Effector memory CD8-positive, alpha-beta T cell (primary cell): ENCODE measurements at regions not wholly inside any gene's neighbourhood (a gene's known extent, or its start where the extent isn't known, plus 50 kb on each side); places are given as distances from the start of the nearest gene placed in this dataset.
"Not testable (repeated sequence)": the region's sequence is repeated elsewhere in the genome, so short reads cannot be mapped to it uniquely, and the experiment has no call there.

Source experiments
- ATAC-seq: fragments of 150-1000 bp; cut with Tn5 transposase; replicated peaks from 2 replicates; pipeline ENCODE4 v1.10.0; 2021; ENCODE audit warnings: mild to moderate bottlenecking, moderate library complexity
- DNase-seq, 3 experiments: peaks; one replicate each; pipeline ENCODE4 v3.0.0; 2021
- H3K27ac Mint-ChIP-seq, 2 donors: one replicate each; pipeline ENCODE4 v1.8.0; 2022; ENCODE audit warnings: mild to moderate bottlenecking in 2 of 2, mixed read lengths in 2 of 2, moderate library complexity in 2 of 2
- H3K27me3 Mint-ChIP-seq, 2 donors: one replicate each; pipeline ENCODE4 v1.8.0; 2022; ENCODE audit warnings: mixed read lengths in 2 of 2
- H3K36me3 Mint-ChIP-seq: one replicate; pipeline ENCODE4 v1.8.0; 2022; ENCODE audit warnings: mild to moderate bottlenecking, moderate library complexity, mixed read lengths; ENCODE audit not compliant: insufficient read depth
- H3K4me1 Mint-ChIP-seq, 2 donors: one replicate each; pipeline ENCODE4 v1.8.0; 2022; ENCODE audit warnings: low read depth in 2 of 2, mixed read lengths in 2 of 2
- H3K4me3 Mint-ChIP-seq, 2 donors: one replicate each; pipeline ENCODE4 v1.8.0; 2022; ENCODE audit warnings: mild to moderate bottlenecking in 2 of 2, mixed read lengths in 2 of 2, moderate library complexity in 2 of 2
- H3K9me3 Mint-ChIP-seq, 2 donors: one replicate each; pipeline ENCODE4 v1.8.0; 2022; ENCODE audit warnings: mixed read lengths in 2 of 2

- Mint-ChIP-seq H3K36me3 (no peaks in the 10 kb centered on the region), H3K4me1 (no peaks in the 10 kb centered on the region), H3K9me3 (peaks cover 8 to 10% of the 10 kb centered on the region in 2 donors), H3K27ac (no peak overlapping the region), H3K4me3 (no peak overlapping the region), H3K27me3 (no peaks in the 10 kb centered on the region)
- no peak for DNase-seq
- ATAC-seq, result no peak
These were observed 505.8 kb upstream of the STEAP1 start for GRCh38 chr7:89648509-89648908.

- Mint-ChIP-seq H3K4me1 (no peaks in the 10 kb centered on the region), H3K27me3 (no peaks in the 10 kb centered on the region), H3K36me3 (no peaks in the 10 kb centered on the region), H3K27ac (no peak overlapping the region), H3K9me3 (peaks cover 2 to 10% of the 10 kb centered on the region in 2 donors), H3K4me3 (no peak overlapping the region)
- ATAC-seq, result no peak
- no peak for DNase-seq
These were observed 498.3 kb upstream of the STEAP1 start for GRCh38 chr7:89655946-89656345.

DNA sequence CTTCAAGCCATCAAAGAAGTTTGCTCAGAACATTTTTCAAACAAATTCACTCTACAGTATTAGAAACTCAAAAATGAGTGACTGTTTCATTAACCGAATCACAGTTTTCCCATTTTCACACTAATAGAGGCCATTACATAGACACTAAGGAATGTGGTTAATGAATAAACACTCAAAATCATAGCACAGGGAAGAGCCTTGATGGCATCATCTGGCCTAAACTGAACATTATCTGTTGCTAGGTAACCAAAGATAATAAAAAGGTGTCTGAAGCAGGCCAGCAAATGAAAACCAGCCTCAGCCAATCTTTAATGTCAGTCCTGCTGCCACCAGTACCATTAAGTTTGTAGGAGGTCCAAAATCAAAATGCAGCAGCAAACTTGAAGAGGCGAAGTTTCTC is 492.4 kb upstream of the STEAP1 start:
- Mint-ChIP-seq H3K9me3 (peaks cover 3 to 13% of the 10 kb centered on the region in 2 donors), H3K36me3 (no peaks in the 10 kb centered on the region), H3K27me3 (no peaks in the 10 kb centered on the region), H3K4me1 (no peaks in the 10 kb centered on the region), H3K27ac (no peak overlapping the region), H3K4me3 (no peak overlapping the region)
- no peak for DNase-seq
- no peak for ATAC-seq

DNA sequence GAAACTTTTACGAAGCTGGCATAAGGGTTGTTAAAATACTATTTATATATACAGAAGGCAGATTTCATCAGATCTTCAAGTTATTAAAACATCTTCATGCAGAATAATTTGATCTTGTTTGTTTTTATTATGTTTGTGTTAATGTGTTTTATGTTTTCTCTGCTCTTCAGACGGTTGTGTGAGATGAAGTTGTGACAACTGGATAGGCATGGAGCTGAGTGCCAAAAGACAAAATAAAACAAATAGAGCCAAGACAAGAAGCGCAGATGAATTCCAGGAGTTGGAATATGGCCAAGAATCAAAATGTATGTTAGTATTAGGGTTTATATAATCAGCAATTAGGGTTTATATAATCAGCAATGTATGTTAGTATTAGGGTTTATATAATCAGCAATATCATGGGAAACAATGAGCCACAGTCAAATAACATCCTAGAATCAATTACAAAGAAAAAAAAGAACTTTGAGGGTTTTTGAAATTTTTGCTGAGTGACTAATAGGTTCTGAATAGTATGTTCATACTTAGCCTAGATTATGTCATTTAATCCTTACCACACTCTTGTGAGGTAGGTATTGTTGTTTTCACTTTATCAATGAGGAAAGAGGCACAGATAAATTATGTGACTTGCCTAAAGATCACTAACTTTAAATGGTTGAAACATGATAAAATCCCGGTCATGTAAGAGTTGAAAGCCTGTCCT is 488.0 kb upstream of the STEAP1 start:
- Mint-ChIP-seq H3K9me3 (peaks cover 1 to 28% of the 10 kb centered on the region in 2 donors), H3K4me1 (no peaks in the 10 kb centered on the region), H3K27ac (no peak overlapping the region), H3K4me3 (no peak overlapping the region), H3K27me3 (no peaks in the 10 kb centered on the region), H3K36me3 (no peaks in the 10 kb centered on the region)
- ATAC-seq, result no peak
- DNase-seq, result no peak

DNA sequence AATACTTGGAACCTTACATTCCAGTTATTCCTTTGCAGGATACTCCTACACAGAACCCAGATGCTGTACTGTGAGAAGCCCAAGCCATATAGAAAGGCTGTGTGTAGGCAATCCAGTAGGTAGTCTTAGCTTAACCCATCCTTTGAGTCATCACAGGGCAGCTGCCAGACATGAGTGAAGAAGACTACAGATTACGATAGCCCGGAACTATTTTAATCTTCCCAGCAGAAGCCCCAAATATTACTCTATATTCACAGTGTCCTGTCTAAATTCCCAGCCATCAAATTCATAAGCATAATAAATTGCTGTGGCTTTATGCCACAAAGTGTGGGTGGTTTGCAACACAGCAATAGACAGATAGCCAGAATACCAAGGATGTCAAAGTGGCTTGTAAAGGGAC is 474.1 kb upstream of the STEAP1 start:
- no peak for DNase-seq
- H3K9me3 Mint-ChIP-seq, result peaks cover 3 to 22% of the 10 kb centered on the region in 2 donors
- no peak overlapping the region for H3K4me3 Mint-ChIP-seq
- no peak overlapping the region for H3K27ac Mint-ChIP-seq
- H3K4me1 Mint-ChIP-seq, result no peaks in the 10 kb centered on the region
- H3K36me3 Mint-ChIP-seq, result no peaks in the 10 kb centered on the region
- H3K27me3 Mint-ChIP-seq, result no peaks in the 10 kb centered on the region
- ATAC-seq, result no peak

DNA sequence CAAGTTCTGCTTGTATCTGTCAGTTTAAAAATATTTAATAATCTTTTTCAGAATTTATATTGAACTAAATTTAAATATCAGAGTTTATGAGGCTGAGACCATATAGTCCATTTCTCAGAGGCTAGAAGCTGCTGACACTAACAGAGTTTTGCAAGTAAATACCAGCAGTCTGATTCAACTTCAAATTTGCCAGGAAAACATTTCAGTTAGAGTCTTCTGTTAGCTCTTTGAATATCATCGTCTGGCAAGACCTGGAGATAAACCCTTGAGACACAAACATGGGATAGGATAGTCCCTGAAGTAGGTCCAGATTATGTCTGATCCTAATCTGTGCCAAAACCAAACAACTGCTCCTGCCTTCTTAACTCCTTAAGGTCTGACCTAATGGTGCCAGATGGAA is 472.8 kb upstream of the STEAP1 start:
- no peak overlapping the region for H3K27ac Mint-ChIP-seq
- H3K4me3 Mint-ChIP-seq, result no peak overlapping the region
- no peak for DNase-seq
- peaks cover 3 to 10% of the 10 kb centered on the region in 2 donors for H3K9me3 Mint-ChIP-seq
- no peak for ATAC-seq
- no peaks in the 10 kb centered on the region for H3K4me1 Mint-ChIP-seq
- no peaks in the 10 kb centered on the region for H3K36me3 Mint-ChIP-seq
- no peaks in the 10 kb centered on the region for H3K27me3 Mint-ChIP-seq

DNA sequence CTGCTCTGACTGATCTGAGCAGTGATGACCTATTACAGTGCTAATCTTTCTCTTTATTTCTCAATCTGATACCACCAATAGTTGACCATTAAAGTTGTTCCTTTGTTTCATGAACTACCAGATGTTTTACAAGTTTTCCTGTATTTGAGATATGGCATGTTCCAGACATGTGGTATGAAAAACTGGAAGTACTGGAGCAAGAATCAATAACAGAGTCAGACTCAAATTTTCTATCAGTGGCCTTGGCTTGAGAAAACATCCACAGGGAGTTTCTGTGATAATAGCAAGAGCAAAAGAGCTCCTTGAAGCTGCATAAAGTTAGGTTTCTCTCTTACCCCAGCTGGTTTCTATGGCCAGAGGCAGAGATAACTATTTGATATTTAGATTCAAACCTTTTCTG is 469.0 kb upstream of the STEAP1 start:
- Mint-ChIP-seq H3K36me3 (no peaks in the 10 kb centered on the region), H3K9me3 (peaks cover 0 to 5% of the 10 kb centered on the region in 2 donors), H3K4me1 (no peaks in the 10 kb centered on the region), H3K27ac (no peak overlapping the region), H3K27me3 (no peaks in the 10 kb centered on the region), H3K4me3 (no peak overlapping the region)
- no peak for ATAC-seq
- DNase-seq, result no peak

GRCh38 chr7:89687211-89687610 is 467.1 kb upstream of the STEAP1 start:
- no peak overlapping the region for H3K4me3 Mint-ChIP-seq
- H3K36me3 Mint-ChIP-seq, result no peaks in the 10 kb centered on the region
- no peaks in the 10 kb centered on the region for H3K27me3 Mint-ChIP-seq
- H3K4me1 Mint-ChIP-seq, result no peaks in the 10 kb centered on the region
- H3K27ac Mint-ChIP-seq, result no peak overlapping the region
- DNase-seq, result no peak
- peaks cover 0 to 5% of the 10 kb centered on the region in 2 donors for H3K9me3 Mint-ChIP-seq
- no peak for ATAC-seq

DNA sequence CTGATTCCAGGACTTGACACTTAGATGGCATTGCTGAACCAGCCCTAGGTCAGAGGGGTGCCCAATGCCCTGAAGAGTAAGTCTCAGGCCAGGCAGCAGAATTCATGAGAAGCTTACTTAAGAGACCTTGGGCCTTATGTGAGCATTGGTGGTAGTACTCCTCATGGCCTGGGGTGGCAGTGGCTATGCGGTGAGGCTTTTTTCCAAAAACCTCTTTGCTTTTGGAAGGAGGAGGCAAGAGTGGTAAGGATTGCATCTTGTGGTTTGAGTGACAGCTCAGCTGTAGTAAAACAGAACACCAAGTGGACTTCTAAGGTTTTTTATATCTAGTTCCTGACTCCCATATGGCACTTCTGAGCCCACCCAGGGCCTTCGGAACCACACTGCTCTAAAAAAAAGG is 459.0 kb upstream of the STEAP1 start:
- DNase-seq, result no peak
- H3K27ac Mint-ChIP-seq, result no peak overlapping the region
- H3K4me3 Mint-ChIP-seq, result no peak overlapping the region
- no peak for ATAC-seq
- no peaks in the 10 kb centered on the region for H3K36me3 Mint-ChIP-seq
- no peaks in the 10 kb centered on the region for H3K4me1 Mint-ChIP-seq
- H3K9me3 Mint-ChIP-seq, result peaks cover 9 to 18% of the 10 kb centered on the region in 2 donors
- no peaks in the 10 kb centered on the region for H3K27me3 Mint-ChIP-seq

- H3K9me3 Mint-ChIP-seq, result peaks cover 6 to 16% of the 10 kb centered on the region in 2 donors
- no peak overlapping the region for H3K27ac Mint-ChIP-seq
- no peak for ATAC-seq
- no peak overlapping the region for H3K4me3 Mint-ChIP-seq
- no peaks in the 10 kb centered on the region for H3K27me3 Mint-ChIP-seq
- no peaks in the 10 kb centered on the region for H3K36me3 Mint-ChIP-seq
- no peak for DNase-seq
- H3K4me1 Mint-ChIP-seq, result no peaks in the 10 kb centered on the region
These were observed 440.1 kb upstream of the STEAP1 start for GRCh38 chr7:89714131-89714530.

GRCh38 chr7:89718941-89719340 is 435.3 kb upstream of the STEAP1 start:
- not testable (repeated sequence) for H3K9me3 Mint-ChIP-seq, H3K4me3 Mint-ChIP-seq, H3K4me1 Mint-ChIP-seq, H3K27me3 Mint-ChIP-seq, H3K36me3 Mint-ChIP-seq, H3K27ac Mint-ChIP-seq, DNase-seq, ATAC-seq

- no peak for DNase-seq
These were observed 425.8 kb upstream of the STEAP1 start for GRCh38 chr7:89728481-89728880.

GRCh38 chr7:89731751-89732445 is 422.4 kb upstream of the STEAP1 start:
- H3K4me3 Mint-ChIP-seq, result no peak overlapping the region
- DNase-seq, result no peak
- H3K4me1 Mint-ChIP-seq, result no peaks in the 10 kb centered on the region
- H3K27me3 Mint-ChIP-seq, result no peaks in the 10 kb centered on the region
- peaks cover 0 to 8% of the 10 kb centered on the region in 2 donors for H3K9me3 Mint-ChIP-seq
- no peaks in the 10 kb centered on the region for H3K36me3 Mint-ChIP-seq
- H3K27ac Mint-ChIP-seq, result no peak overlapping the region
- ATAC-seq, result no peak

More at GRCh38 chr7:89728481-89728880, 425.8 kb upstream of the STEAP1 start:
- H3K9me3 Mint-ChIP-seq, result peaks cover 0 to 4% of the 10 kb centered on the region in 2 donors
- H3K4me3 Mint-ChIP-seq, result no peak overlapping the region
- no peaks in the 10 kb centered on the region for H3K27me3 Mint-ChIP-seq
- H3K36me3 Mint-ChIP-seq, result no peaks in the 10 kb centered on the region
- no peak overlapping the region for H3K27ac Mint-ChIP-seq
- no peaks in the 10 kb centered on the region for H3K4me1 Mint-ChIP-seq
- no peak for ATAC-seq

DNA sequence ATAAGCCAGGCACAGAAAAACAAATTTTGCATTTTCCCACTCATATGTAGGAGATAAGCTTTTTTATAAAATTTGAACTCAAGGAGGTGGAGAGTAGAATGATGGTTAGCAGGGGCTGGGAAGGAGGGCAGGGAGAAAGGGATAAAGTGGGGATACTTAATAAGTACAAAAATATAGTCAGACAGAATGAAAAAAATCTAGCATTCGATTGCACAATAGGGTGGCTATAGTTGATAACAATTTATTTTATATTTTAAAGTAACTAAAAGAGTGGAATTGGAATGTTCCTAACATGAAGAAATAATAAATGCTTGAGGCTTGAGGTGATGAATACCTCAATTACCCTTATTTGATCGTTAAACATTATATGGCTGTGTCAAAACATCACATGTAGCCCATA is 415.7 kb upstream of the STEAP1 start:
- no peak for DNase-seq
- no peaks in the 10 kb centered on the region for H3K4me1 Mint-ChIP-seq
- H3K4me3 Mint-ChIP-seq, result no peak overlapping the region

More for the DNA sequence above, 415.7 kb upstream of the STEAP1 start:
- no peak for ATAC-seq
- H3K27me3 Mint-ChIP-seq, result no peaks in the 10 kb centered on the region
- H3K36me3 Mint-ChIP-seq, result no peaks in the 10 kb centered on the region
- peaks cover 0 to 6% of the 10 kb centered on the region in 2 donors for H3K9me3 Mint-ChIP-seq
- no peak overlapping the region for H3K27ac Mint-ChIP-seq
